ENCODE measurements at regions not wholly inside any gene's neighbourhood (a gene's known extent, or its start where the extent isn't known, plus 50 kb on each side); places are given as distances from the start of the nearest gene placed in this dataset.

DNA sequence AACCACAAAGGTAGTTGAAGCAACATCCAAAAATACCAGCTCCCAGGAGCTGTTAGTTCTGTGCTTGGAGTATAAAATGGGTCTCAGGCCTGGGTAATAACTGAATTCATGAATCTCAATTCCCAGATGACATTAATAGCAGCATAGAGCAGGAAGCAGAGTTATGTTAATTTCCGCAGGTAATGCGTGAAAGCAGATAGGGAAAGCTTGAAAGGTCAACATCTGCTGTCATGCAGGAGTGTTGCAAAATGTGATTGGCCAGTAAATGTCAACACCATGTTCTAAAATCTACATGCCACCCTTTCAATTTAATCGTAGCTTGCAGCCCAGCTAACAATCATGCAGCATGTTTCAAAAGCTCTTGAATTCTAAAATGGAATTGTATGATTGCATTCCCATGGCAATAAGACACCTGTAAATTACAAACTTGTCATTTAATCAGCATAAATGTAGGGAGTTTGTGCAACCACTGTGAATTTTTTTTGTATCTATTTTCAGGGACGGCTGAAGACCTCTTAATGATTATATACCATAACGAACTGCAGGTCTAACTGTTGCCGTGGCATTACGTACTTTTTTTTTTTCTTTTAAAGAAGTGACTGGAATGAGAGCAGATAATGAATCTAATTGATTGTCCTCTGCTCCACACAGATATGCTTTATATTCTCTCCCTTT lies 635.8 kb upstream of the FOXG1 start:
- no peaks in the 10 kb centered on the region for H3K9me3 ChIP-seq
- H3K27ac ChIP-seq: no peak overlapping the region
- no peaks in the 10 kb centered on the region for H3K4me1 ChIP-seq
- no peak for TF ChIP-seq Cebpa-rat (IDR thresholded peaks at IDR 0.05)
- no peak overlapping the region for H3K4me2 ChIP-seq
- no peak overlapping the region for H3K4me3 ChIP-seq
- no peak overlapping the region for H3K9ac ChIP-seq
- H3K27me3 ChIP-seq: no peaks in the 10 kb centered on the region
- H4K20me1 ChIP-seq: no peaks in the 10 kb centered on the region
- H3K36me3 ChIP-seq: no peaks in the 10 kb centered on the region

DNA sequence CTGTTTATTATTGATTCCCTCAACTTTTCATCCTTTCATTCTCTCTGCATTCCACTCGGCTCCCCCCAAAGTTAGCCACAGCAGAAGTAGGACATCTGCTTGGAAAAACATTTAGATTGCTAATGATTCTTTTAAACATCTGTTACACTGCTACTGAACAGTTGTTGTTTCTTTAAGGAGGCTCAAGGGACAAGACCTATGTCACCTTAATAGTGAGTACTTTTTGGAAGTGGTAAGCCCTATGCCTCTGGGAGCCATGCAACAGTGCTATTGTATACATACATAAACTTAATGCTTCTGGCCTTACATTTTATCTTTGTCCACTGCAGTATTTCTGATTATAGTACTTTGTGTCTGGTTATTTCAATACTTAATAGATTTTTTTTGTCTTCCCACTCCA lies 628.2 kb upstream of the FOXG1 start:
- TF ChIP-seq Cebpa-rat (IDR thresholded peaks at IDR 0.05): no peak
- Histone ChIP-seq H3K27me3 (no peaks in the 10 kb centered on the region), H3K4me2 (no peak overlapping the region), H3K9ac (no peak overlapping the region), H3K27ac (no peak overlapping the region), H3K9me3 (no peaks in the 10 kb centered on the region), H3K4me1 (no peaks in the 10 kb centered on the region), H3K36me3 (no peaks in the 10 kb centered on the region), H4K20me1 (no peaks in the 10 kb centered on the region), H3K4me3 (no peak overlapping the region)

DNA sequence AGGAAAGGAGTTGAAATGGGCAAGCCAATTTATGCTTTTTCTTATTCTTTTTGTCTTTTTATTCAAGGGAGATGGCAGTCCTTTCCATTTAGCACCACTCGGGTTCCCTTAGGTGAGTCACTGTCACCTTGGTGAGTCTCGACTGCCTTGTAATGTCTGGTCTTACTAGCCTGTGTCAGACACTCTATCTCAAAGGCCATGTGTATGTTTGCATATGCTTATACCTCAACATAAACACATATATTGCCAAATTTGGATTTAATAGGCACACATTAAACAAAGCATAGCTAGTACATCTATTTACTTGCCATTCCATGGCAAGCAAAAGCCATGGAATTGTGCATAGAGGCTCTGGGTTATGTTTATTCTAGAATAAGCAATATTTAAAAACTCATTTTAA lies 624.9 kb upstream of the FOXG1 start:
- Histone ChIP-seq H3K4me3 (no peak overlapping the region), H3K4me1 (no peaks in the 10 kb centered on the region), H3K9me3 (no peaks in the 10 kb centered on the region), H3K36me3 (no peaks in the 10 kb centered on the region), H3K9ac (no peak overlapping the region), H3K27me3 (no peaks in the 10 kb centered on the region), H3K4me2 (no peak overlapping the region), H4K20me1 (no peaks in the 10 kb centered on the region), H3K27ac (no peak overlapping the region)
- no peak for TF ChIP-seq Cebpa-rat (IDR thresholded peaks at IDR 0.05)

DNA sequence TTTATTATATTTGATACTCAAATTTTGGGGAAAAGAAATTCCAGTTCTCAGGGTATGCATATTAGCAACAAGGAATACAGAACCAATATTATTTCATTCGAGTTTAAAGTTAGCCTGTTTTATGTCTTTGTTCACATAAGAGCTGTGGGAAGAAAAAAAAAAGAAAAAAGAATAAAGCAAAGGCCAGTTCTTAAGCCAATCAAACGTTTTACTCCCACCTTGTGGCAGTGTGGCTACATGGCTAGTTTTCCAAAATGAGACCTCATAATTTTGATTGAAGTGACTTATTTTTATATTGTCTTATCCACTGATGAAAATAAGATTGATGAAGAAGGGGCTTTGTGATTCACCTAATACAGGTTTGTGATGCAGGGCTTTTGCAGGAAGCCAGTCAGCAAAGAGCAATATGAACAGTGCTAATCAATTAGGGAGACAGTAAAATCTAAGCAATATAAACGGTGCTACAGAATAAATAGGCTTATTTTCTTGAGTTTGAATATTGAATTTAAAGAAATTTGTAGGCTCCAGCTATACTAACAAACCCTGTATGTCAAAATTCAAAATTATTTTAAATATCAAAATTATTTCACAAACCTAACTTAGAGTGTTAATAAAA lies 624.1 kb upstream of the FOXG1 start:
- TF ChIP-seq Cebpa-rat (IDR thresholded peaks at IDR 0.05): no peak
- Histone ChIP-seq H3K9me3 (no peaks in the 10 kb centered on the region), H4K20me1 (no peaks in the 10 kb centered on the region), H3K36me3 (no peaks in the 10 kb centered on the region), H3K4me2 (no peak overlapping the region), H3K27me3 (no peaks in the 10 kb centered on the region), H3K4me1 (no peaks in the 10 kb centered on the region), H3K4me3 (no peak overlapping the region), H3K27ac (no peak overlapping the region), H3K9ac (no peak overlapping the region)

DNA sequence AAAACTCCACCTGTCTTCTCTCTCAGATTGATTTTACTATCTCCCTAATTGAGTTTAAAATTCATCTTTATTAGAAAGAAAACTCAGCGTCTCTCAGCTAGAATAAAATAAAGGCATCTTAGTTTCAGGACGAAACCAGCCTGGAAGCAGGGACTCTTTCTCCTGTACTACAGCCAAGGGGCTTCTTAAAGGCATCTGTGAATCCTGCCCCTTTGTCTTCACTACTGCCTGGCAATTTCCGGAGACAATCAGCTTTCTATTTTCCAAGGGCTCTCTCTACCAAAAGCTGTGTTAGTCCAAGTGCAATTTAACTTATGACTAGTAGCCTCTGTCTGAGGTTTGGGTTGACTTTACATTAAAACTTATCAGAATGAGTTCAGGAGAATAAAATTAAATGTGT lies 623.3 kb upstream of the FOXG1 start:
- Histone ChIP-seq H4K20me1 (no peaks in the 10 kb centered on the region), H3K4me1 (no peaks in the 10 kb centered on the region), H3K9ac (no peak overlapping the region), H3K9me3 (no peaks in the 10 kb centered on the region), H3K27ac (no peak overlapping the region), H3K4me2 (no peak overlapping the region), H3K36me3 (no peaks in the 10 kb centered on the region), H3K4me3 (no peak overlapping the region), H3K27me3 (no peaks in the 10 kb centered on the region)
- no peak for TF ChIP-seq Cebpa-rat (IDR thresholded peaks at IDR 0.05)

DNA sequence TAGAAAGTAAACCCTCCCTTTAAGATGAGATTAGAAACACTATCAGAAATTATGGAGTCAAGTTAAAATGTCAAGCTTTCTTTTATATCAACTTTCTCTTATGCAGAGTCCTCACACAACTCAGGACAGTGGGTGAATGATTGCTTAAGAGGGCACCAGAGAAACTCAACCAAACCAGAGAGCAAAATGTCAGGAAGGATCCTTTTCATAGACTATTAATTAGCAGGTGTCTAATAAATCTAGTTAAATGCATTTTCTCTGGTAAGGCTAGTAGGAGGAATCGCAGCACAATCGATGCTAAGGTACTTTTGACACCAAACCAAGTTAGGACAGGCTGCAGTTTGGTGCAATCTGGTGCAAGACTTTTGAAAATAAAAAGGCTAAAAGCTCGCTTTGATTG lies 614.7 kb upstream of the FOXG1 start:
- Histone ChIP-seq H3K36me3 (no peaks in the 10 kb centered on the region), H3K27ac (no peak overlapping the region), H4K20me1 (no peaks in the 10 kb centered on the region), H3K4me1 (no peaks in the 10 kb centered on the region), H3K4me3 (no peak overlapping the region), H3K4me2 (no peak overlapping the region), H3K9me3 (no peaks in the 10 kb centered on the region), H3K27me3 (no peaks in the 10 kb centered on the region), H3K9ac (no peak overlapping the region)
- TF ChIP-seq Cebpa-rat (IDR thresholded peaks at IDR 0.05): no peak

DNA sequence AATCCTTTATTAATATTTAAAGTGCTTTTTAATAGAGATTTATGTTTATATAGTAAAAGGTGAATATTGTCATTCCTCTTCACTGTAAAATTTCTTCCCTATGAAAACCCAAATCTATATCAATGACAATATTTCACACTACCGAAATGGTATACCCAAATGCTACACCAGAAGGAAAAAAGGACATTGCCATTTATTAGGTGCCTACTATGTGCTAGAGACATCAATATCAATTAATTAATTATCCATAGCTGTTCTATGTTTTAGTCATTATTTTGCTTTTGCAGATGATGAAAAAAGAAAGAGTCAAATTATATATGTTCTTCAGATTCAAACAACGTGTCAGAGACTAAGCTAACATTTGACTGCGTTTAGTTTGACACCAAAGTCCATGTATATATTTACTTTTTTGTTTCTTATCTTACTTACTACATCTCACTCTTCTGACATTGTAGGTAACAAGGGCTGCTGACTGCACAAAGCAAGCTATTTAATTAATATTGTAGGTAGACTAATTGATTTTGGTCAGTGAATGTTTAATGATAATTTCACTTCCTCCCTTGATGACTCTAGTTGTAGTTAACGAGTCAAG lies 614.0 kb upstream of the FOXG1 start:
- Histone ChIP-seq H3K9me3 (no peaks in the 10 kb centered on the region), H3K27me3 (no peaks in the 10 kb centered on the region), H4K20me1 (no peaks in the 10 kb centered on the region), H3K4me1 (no peaks in the 10 kb centered on the region), H3K36me3 (no peaks in the 10 kb centered on the region), H3K9ac (no peak overlapping the region), H3K4me2 (no peak overlapping the region), H3K4me3 (no peak overlapping the region), H3K27ac (no peak overlapping the region)
- no peak for TF ChIP-seq Cebpa-rat (IDR thresholded peaks at IDR 0.05)

DNA sequence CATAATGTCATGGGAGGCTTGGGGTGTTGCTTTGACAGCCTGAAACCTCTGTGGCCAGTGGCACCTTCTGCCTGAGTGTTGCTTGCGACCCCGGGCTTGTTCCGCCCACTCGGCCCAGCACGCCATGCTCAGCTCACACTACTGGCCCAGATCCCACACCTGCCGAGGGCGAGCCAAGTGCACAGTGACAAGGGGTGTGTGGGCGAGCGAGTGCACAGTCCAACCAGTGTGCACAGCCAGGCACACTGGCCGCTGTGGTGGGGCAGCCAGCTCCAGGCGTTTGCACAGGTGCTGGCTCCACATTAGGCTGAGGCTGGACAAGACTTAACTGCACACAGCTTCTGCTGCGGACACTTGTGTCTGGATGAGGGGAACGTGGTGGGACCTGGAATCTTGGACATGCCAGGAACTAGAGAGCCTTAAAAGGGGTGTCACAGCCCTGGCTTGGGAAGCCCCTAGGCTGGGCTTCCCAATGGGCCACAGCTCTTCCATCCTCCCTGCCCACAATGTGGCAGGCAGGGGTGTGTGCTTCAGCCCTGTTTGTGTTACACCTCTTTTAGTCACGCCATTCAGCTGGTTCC lies 609.2 kb upstream of the FOXG1 start:
- Histone ChIP-seq H4K20me1 (no peaks in the 10 kb centered on the region), H3K4me3 (no peak overlapping the region), H3K4me1 (no peaks in the 10 kb centered on the region), H3K9ac (no peak overlapping the region), H3K27me3 (no peaks in the 10 kb centered on the region), H3K9me3 (peaks cover 3% of the 10 kb centered on the region; the same call in 1 of the 2 replicates), H3K4me2 (no peak overlapping the region), H3K36me3 (no peaks in the 10 kb centered on the region), H3K27ac (no peak overlapping the region)
- no peak for TF ChIP-seq Cebpa-rat (IDR thresholded peaks at IDR 0.05)

DNA sequence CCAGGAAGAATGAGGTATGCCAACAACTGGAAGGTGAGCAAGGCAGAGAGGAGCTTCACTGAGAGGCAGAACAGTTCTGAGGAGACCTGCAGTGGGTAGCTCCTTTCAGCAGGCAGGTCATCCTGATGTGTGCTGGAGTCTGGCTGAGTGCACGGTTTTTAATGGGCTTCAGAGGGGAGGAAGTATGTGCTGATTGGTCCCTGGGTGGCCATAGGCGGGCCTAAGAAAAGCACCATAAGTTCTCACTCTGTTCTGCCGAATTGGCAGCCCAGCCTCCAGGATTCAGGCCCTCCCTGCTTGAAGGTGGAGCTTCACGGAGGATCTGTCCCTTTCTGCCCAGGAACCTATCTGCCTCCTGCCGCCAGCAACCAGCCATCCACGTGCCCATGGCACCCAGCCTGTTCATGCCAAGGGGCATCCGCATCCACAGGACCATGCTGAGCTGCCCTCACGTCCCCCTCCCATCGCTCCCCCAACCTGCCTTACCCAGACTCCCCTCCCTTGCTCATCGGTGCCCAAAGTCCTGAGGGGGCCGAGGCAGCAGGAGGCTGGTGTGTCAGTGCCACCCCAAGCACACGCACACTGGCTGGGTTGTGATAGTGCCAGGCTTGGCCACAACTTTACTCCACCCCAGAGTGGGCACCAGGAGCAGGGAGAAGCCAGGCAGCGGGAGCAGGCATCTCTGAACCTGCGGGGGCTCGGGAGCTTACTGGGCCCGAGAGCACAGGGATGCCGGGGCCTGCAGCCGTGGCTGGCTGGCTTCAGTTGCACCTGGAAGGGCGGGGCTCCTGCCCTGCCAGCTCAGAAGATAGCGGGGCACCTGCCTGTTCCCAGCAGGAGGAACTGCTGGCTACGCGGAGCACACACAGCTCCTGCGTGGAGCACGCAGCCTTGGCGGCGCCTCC lies 608.4 kb upstream of the FOXG1 start:
- H3K4me2 ChIP-seq: no peak overlapping the region
- H3K4me1 ChIP-seq: no peaks in the 10 kb centered on the region
- no peak overlapping the region for H3K27ac ChIP-seq
- H3K9me3 ChIP-seq: peaks cover 3% of the 10 kb centered on the region; the same call in 1 of the 2 replicates
- no peaks in the 10 kb centered on the region for H4K20me1 ChIP-seq
- H3K27me3 ChIP-seq: no peaks in the 10 kb centered on the region
- TF ChIP-seq Cebpa-rat (IDR thresholded peaks at IDR 0.05): no peak
- no peak overlapping the region for H3K9ac ChIP-seq
- no peak overlapping the region for H3K4me3 ChIP-seq
- no peaks in the 10 kb centered on the region for H3K36me3 ChIP-seq
